GM19455 (cell line): ENCODE measurements at regions not wholly inside any gene's neighbourhood (a gene's known extent, or its start where the extent isn't known, plus 50 kb on each side); places are given as distances from the start of the nearest gene placed in this dataset.
"Not testable (repeated sequence)": the region's sequence is repeated elsewhere in the genome, so short reads cannot be mapped to it uniquely, and the experiment has no call there.

Source experiments
- ATAC-seq: cut with Tn5 transposase; IDR thresholded peaks from one replicate; pipeline ENCODE4 v1.9.1; 2021; ENCODE audit not compliant: unreplicated experiment

- no peak for ATAC-seq
Measured at GRCh38 chr11:33532257-33532656, 168.4 kb downstream of the C11orf91 start.

GRCh38 chr11:33531743-33532181, 168.9 kb downstream of the C11orf91 start:
- ATAC-seq: no peak

GRCh38 chr11:33530815-33531214, 169.8 kb downstream of the C11orf91 start:
- ATAC-seq: no peak

- no peak for ATAC-seq
Measured at GRCh38 chr11:33529461-33529860, 171.2 kb downstream of the C11orf91 start.

- not testable (repeated sequence) for ATAC-seq
Measured at GRCh38 chr11:33527738-33528137, 172.9 kb downstream of the C11orf91 start.

GRCh38 chr11:33525789-33526188, 174.8 kb downstream of the C11orf91 start:
- ATAC-seq: no peak

GRCh38 chr11:33521384-33521783, 179.2 kb downstream of the C11orf91 start:
- no peak for ATAC-seq

- no peak for ATAC-seq
Measured at GRCh38 chr11:33520112-33520511, 180.5 kb downstream of the C11orf91 start.

GRCh38 chr11:33515347-33515746, 185.3 kb downstream of the C11orf91 start:
- no peak for ATAC-seq

- ATAC-seq: no peak
Measured at GRCh38 chr11:33514079-33514925, 186.3 kb downstream of the C11orf91 start.

- ATAC-seq: no peak
Measured at GRCh38 chr11:33509632-33510031, 191.0 kb downstream of the C11orf91 start.

GRCh38 chr11:33507967-33508366, 192.7 kb downstream of the C11orf91 start:
- ATAC-seq: no peak

GRCh38 chr11:33507356-33507755, 193.3 kb downstream of the C11orf91 start:
- ATAC-seq: no peak

- no peak for ATAC-seq
Measured at GRCh38 chr11:33505093-33505492, 195.5 kb downstream of the C11orf91 start.

GRCh38 chr11:33500861-33501479, 199.7 kb downstream of the C11orf91 start:
- ATAC-seq: no peak

- no peak for ATAC-seq
Measured at GRCh38 chr11:33500332-33500731, 200.3 kb downstream of the C11orf91 start.

- ATAC-seq: no peak
Measured at GRCh38 chr11:33492596-33492995, 208.0 kb downstream of the C11orf91 start.

- no peak for ATAC-seq
Measured at GRCh38 chr11:33490842-33491370, 209.7 kb downstream of the C11orf91 start.

- ATAC-seq: no peak
Measured at GRCh38 chr11:33488971-33489370, 211.7 kb downstream of the C11orf91 start.

- ATAC-seq: no peak
Measured at GRCh38 chr11:33480626-33481025, 220.0 kb downstream of the C11orf91 start.

- no peak for ATAC-seq
Measured at GRCh38 chr11:33479231-33479630, 221.4 kb downstream of the C11orf91 start.

GRCh38 chr11:33478111-33478573, 221.0 kb downstream of the HIPK3 start:
- no peak for ATAC-seq
